Endothelial cell of umbilical vein (primary cell): ENCODE measurements at regions not wholly inside any gene's neighbourhood (a gene's known extent, or its start where the extent isn't known, plus 50 kb on each side); places are given as distances from the start of the nearest gene placed in this dataset. TPM values are rescaled to one million over a fixed set of nuclear protein-coding genes. Genes with fewer than 3 reads are reported as not detected.

Source experiments
- microRNA-seq: library from miRNA; unstranded; fragments of <30 nt; microRNA quantifications from one replicate; pipeline ENCODE4 v1.2.0, GENCODE V29; 2021; ENCODE audit warnings: borderline number of aligned reads, borderline replicate concordance
- small RNA-seq: library from RNA; depleted of rRNA; stranded (forward); fragments of <200 nt; gene quantifications from one replicate; pipeline ENCODE3, GENCODE V24; 2012; ENCODE audit warnings: low replicate concordance, low read depth; ENCODE audit not compliant: insufficient read depth, insufficient read length

Small RNAs in the stretch of these regions (microRNA-seq; reads per million reads assigned to microRNA genes)
- gene MIR7977, result 1.2 reads per million

Small RNAs in the stretch of these regions (small RNA-seq; reads per million reads assigned to genes)
- gene AC104640.2 (not detected), gene RNA5SP147 (not detected)
